Esophagus mucosa (tissue), 1 donor: ENCODE measurements at regions not wholly inside any gene's neighbourhood (a gene's known extent, or its start where the extent isn't known, plus 50 kb on each side); places are given as distances from the start of the nearest gene placed in this dataset.

Experiments used
- ATAC-seq: fragments of 200-7000 bp; cut with Tn5 transposase; one replicate; pipeline ENCODE4 v1.9.1; 2020
- donor health status: DM: yes; HTN: yes; CAD: no.

DNA sequence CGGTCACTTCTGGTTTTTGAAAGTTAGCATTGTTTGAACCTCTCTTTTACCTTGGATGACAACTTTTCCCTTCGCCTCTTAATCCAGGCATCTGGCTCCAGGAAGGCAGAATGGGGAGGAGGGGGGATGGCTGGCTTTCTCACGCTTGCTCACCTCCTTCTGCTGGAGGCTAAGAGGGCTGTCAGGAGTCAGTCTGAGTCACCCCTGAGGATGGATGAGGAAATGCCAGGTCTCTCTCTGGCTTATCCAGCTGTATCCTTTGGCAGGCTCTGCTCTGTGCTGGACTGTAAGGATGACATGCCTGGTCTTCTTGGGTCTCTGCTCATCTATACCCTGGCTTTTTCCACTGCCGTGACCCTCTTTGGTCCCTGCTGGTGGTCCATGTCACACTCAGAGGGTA is 142.9 kb upstream of the GYPC start:
- ATAC-seq, result no peak

DNA sequence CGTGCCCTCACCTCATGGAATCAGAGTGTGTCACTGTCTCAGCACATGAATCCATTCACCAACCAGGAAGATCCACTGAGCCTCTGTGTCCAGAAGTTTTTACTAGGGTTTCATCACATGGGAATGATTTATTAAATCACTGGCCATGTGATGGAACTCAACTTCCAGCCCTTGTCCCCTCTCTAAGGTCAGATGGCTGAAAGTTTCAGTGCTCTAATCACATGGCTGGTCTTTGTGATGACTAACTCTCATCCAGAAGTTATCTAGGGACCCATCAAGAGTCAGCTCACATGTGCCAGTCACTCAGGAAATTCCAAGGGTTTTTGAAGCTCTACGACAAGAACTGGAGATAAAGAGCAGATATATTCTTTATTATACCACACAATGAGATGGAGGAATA is 140.5 kb upstream of the GYPC start:
- no peak for ATAC-seq

- ATAC-seq, result no peak
Measured at GRCh38 chr2:126518196-126518595, 137.8 kb upstream of the GYPC start.

- no peak for ATAC-seq
Measured at GRCh38 chr2:126527836-126528490, 128.0 kb upstream of the GYPC start.

- no peak for ATAC-seq
Measured at GRCh38 chr2:126531029-126531428, 124.9 kb upstream of the GYPC start.

DNA sequence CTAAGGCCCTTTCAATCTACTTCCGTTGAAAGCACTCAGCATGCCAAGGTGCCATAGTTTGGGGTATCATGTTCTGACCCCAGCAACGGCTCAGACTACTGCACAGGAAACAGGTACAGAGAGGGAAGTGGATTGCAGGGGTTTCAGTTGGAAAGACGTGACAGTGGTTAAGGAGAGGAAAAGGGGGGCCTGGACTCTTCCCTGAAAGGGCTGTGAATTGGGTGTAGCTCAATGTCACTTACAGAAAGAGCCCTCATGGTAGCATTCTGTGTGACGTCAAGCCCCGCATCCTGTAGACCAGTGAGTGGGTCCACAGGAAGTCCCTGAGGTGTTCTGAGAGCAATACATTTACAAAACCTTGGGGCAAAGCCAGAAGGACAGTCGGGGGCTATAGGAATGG is 121.5 kb upstream of the GYPC start:
- no peak for ATAC-seq

- ATAC-seq, result no peak
Measured at GRCh38 chr2:126535408-126535807, 120.5 kb upstream of the GYPC start.

DNA sequence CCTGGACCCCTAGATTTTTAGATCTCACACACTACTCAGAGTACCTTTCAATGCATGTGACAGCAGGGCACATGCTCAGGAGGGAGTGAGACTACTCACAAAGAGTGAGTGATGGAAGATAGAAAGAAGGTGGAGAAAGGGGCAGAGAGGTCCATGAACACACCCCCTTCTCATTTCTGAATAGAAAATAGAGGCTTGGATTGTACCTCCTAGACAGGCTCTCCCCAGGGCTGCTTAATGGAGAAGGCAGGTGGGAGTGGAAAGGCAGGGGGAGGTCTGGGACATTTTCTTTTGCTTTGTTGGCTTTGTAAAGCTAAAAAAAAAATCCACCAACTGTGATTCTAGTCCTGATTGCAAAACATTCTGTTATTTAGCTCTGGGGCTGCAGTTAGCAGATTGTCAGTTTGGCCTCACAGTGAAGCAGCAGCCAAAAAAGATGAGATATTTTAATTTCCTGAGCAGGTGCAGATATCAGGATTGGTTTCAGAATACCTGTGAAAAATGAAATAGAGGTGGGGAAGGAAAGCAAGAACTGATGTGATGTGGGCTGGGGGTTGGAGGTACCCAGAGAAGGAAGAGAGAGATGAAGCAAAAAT is 119.3 kb upstream of the GYPC start:
- ATAC-seq, result no peak

DNA sequence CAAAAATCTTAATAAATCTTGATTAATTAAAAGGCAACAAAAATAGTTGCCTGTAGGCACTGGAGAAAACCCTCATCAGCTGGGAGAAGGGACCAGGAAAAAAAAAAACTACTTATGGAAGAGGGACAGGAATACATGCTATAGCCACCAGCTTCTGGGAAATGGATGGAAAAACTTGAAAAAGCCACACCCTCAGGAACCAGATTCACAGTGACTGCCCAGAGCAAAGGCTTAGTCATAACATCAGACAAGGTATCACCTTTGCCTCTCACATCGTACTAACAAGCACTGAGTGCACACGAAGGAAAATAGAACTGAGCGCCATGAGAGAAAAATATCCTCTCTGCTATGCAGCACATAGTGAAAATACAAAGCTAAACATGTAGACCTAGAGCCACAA is 116.9 kb upstream of the GYPC start:
- ATAC-seq, result no peak

DNA sequence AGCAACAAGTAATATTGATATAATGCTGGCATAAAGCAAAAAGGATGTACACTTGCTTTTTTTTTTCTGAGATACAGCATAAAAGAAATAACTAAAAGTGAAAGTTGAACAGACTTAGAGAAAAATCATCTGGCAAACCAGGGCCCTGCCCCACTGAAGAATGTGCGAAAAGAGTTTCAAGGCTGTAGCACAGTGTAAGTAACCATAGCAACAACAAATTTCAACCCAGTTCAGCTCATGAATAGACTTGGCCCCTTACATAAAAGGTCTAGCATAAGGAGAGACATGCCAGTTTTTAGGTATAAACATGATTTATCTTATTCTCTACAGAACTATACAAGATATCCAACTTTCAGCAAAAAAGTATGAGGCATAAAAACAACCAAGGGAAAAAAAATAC is 113.7 kb upstream of the GYPC start:
- ATAC-seq, result no peak

DNA sequence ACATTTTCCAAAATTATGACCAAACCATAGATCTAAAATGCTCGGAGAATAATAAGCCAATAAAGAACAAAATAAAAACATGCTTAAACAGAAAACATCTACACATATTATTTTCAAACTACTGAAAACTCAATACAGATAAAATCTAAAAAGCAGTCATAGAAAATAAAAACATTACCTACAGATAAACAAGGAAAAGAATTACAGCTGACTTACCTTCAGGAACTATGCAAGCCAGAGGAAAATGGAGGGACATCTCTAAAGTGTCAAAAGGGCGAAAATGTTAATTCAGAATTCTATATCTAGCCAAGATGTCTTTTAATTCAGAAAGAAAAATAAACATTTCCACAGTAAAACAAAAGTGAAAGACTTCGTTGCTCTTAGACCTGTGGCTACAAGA is 112.9 kb upstream of the GYPC start:
- no peak for ATAC-seq

GRCh38 chr2:126558029-126558428 is 97.9 kb upstream of the GYPC start:
- ATAC-seq, result no peak

- ATAC-seq, result no peak
Measured at GRCh38 chr2:126568734-126569133, 87.2 kb upstream of the GYPC start.

GRCh38 chr2:126571403-126571802 is 84.6 kb upstream of the GYPC start:
- no peak for ATAC-seq

DNA sequence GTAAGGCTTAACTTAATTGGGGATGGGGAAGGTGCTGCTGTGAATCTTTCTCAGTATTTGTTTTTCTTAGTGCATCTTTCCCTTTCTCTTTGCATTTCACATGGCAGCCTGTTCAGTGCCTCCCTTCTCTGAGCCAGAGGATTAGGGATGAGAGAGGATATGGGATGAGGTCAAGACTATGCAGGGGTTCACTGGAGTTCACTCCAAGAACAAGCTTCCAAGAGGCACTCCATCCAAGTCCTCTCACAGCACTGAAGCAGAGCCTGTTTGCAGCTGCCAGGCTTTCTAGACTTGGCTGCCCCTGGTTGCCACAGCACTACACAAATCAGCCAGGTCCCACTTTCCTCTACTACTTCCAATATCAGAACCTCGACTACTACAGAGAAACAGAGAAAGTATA is 80.3 kb upstream of the GYPC start:
- no peak for ATAC-seq

GRCh38 chr2:126579868-126580267 is 76.1 kb upstream of the GYPC start:
- no peak for ATAC-seq

DNA sequence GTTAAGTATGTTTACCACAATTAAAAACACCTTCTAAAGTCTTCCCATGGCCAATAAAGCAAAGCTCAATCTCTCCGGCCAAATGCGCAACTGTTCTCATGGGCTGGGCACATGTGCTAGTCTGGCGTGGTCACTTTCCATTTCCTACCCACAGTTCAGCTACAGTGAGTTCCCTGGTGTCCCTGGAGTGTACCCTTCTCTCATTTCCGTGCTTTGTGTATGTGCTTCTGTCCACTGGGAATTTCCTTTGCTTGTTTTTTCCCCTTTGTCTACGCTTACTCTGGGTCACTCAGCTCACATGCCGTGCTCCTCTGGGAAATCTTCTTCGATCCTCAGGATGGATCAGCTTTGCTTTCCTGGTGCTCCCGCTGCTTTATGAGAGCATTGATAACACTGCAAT is 69.6 kb upstream of the GYPC start:
- ATAC-seq, result no peak

DNA sequence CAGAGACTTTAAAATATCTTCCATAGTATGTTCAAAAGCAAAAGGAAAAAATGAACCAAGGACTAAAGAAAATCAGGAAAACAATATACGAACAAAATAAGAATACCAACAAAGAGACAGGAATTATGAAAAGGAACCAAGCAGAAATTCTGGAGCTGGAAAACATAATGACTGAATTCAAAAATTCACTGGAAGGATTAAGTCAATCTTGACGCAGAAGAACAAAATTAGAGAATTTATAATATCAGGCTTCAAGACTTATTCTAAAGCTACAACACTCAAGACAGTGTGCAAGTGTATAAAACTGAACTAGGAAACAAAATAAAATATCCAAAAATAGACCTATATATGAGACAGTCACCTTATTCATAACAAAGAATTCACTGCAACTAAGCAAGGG is 56.9 kb upstream of the GYPC start:
- ATAC-seq, result no peak

- ATAC-seq, result no peak
Measured at GRCh38 chr2:126600742-126601141, 55.2 kb upstream of the GYPC start.

- no peak for ATAC-seq
Measured at GRCh38 chr2:126602334-126602733, 53.6 kb upstream of the GYPC start.
